ENCODE measurements at regions not wholly inside any gene's neighbourhood (a gene's known extent, or its start where the extent isn't known, plus 50 kb on each side); places are given as distances from the start of the nearest gene placed in this dataset.

DNA sequence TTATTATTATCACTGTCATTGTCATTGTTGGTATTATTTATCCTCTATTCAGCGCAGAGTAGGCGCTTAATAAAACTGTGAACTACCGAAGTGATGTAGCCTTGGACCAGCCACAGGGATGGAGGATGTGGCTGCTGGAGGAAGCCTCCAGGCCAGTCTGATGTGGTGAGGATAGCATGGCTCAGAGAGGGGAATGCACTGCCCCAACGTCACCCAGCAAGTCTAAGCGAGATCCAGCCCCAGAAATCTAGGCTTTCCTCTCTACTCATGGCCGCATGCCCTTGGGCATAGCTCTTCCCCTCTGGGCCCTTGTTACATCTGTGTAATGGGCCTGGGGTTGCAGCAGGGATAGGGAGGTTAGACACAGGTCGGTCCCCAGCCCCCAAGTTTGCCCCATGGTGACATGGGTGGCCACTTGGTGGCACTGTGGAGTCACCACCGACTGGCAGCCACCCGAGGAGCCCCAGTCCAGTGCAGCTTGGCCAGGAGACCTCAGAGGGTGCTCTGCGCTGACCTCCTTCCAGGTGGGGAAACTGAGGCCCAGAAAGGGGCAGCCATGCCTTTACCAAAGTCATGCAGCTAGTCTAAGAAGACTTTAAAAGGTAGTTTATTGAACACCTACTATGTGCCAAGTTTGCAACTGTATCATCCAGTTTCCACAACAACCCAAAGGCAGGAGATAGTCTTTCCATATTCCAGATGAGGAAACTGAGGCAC is 395.7 kb downstream of the MN1 start:
- no peak for DNase-seq

DNA sequence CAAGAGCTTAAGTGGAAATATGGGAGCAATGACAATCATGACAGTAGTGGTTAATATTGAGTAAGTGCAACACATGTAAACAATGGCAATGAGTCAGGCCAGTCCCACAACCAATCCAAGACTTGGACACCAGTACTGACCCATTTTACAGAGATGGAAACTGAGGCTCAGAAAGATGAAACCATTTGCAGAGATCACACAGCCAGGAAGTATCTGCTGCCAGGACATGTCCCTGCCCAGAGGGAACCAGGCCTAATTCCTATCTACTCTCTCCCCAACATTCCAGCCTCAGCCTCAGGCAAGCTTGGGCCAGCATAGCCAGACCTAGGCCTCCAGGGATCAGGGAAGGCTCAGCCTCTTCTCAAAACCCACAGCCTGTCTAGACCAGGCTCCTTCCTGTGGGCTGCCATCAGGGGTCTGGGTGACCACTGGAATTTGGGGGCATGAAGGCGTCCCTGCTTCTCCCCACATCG is 395.1 kb downstream of the MN1 start:
- no peak for DNase-seq

DNA sequence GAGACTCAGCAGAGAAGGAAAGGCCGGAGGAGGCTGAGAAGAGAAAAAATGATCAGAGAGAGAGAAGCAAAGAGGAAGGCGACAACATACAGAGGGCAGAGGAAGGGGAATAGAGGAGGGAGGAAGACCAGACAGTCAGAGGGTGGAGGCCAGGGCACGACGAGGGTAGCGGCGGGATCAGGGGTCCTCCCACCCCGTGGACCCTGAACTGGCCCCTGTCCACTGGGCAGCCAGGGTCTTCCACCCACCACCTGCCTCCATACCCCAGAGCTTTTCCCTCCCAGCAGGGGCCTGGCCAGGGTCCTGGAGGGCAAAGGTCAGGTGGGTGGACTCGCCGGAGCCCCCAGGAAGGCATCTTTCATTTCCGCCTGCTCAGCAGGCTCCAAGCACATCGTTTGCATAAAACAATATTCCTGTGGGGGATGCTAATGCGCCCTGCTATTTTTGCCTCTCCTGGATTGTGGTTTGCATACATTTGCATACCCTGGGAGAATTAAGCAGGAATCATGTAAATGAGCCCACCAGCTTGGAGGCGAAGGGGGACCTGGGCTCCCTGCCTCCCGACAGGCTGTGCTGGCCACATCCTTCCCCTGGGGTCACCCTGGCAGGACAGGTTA is 394.1 kb downstream of the MN1 start:
- DNase-seq: no peak

GRCh38 chr22:27408068-27408467 is 393.5 kb downstream of the MN1 start:
- no peak for DNase-seq

DNA sequence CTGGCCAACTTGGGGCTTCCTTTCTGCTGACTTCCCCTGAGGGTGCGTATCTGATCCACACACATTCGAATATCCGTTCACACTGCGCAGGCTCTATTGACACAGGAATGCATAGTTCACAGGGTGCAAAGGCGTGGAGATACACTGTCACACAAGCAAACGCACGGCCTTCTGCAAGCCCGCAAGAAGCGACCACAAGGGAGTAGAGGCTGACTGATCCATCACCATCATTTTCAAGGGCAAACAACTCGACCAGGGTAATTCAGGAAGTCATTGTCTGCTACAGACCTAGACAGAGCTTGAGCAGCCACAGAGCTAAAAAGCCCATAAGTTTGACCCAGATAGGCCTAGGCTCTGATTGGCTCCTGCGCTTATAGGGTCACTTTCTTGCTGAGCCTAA is 392.3 kb downstream of the MN1 start:
- DNase-seq: no peak

DNA sequence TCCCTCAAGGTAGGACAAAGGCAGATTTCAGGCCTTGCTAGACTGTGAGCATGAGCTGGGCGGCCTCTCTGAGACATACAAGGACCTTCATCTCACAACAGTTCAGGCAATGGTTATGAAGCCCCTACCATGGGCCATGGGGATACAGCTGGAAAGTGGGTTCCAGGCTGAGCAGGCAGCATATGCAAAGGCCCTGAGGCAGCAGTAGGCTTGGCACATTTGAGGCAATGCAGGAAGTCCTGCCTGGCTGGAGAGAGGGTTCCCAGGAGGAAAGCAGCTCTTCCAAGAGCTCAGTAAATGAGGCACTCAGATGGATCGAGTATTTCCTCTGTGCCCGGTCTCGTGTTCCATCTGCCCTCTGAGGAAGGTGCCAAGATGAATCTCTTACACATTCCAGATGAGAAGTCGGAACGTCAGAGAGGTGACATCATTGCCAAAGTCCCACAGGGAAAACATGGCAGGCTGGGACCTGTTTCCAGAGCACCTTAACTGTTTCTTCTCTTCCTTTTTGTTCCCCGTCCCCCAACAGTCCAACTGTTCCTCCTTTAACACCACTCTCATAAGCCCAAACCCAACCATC is 388.6 kb downstream of the MN1 start:
- no peak for DNase-seq

DNA sequence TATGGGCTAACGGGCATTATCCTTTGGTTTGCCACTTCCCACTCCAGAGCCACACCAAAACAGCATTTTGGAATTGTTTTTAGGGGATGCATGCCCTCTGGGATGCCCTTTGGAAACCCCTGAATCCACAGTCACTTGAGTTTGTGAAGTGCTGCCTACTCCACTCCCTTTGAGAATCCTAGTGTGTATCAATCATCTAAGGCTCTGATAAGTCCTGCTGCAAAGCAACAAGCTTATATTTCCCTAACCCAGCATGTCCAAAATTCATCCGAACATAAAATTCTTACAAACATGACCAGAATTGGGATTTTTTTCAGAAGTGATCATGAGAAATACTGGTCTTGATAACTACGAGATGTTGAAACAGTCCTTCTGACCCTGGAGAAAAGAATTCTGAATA is 387.9 kb downstream of the MN1 start:
- no peak for DNase-seq

- no peak for DNase-seq
Measured at GRCh38 chr22:27416511-27417420, 384.8 kb downstream of the MN1 start.

GRCh38 chr22:27417421-27417814 is 384.1 kb downstream of the MN1 start:
- DNase-seq: no peak

GRCh38 chr22:27418261-27418660 is 383.3 kb downstream of the MN1 start:
- no peak for DNase-seq

GRCh38 chr22:27419473-27419872 is 382.1 kb downstream of the MN1 start:
- no peak for DNase-seq

GRCh38 chr22:27420195-27420816 is 381.2 kb downstream of the MN1 start:
- no peak for DNase-seq

DNA sequence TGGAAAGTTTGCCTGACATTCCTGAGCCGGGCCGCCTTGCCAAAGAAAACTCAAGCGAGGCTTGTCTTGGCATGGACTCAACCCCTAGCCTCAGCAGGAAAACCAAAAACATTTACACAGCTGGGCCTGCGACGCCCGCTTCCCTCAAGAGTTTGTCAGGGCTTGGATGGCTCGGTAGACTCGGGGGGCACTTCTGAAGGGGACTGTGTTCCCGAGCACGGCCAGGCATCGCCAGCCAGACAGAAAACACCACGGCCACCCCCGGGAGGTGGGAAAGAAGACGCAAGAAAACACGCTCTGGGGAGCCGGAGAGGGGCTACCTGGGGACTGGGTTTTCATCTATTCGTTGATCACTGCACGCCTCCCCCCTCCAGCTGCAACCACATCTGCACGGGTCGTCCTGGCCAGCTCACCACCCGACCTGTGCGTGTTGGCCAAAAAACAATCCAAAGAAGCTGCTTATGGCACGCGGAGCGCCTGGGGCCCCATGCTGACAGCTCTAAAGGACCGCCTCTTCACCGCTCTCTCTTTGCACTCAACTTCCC is 380.7 kb downstream of the MN1 start:
- DNase-seq: no peak

DNA sequence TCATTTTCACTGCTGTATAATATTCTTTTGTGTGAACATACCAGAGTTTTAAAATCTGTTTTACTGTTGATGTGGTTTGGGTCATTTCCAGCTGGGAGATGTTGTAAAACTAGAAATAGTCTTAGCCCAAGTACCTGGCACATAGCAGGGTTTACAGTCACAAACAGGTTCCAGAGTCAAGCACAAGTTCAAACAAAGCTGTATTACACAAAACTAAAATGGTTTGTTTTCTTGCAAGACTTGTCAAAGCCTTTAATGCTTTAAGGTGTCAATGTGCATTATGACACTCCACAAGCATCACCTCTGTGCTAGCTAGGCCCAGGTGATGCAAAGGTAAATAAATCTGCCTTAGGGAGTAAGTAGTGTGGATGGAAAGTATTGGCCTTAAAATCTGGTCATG is 379.1 kb downstream of the MN1 start:
- DNase-seq: no peak

GRCh38 chr22:27424319-27424718 is 377.2 kb downstream of the MN1 start:
- no peak for DNase-seq

- DNase-seq: no peak
Measured at GRCh38 chr22:27429476-27429875, 372.1 kb downstream of the MN1 start.

DNA sequence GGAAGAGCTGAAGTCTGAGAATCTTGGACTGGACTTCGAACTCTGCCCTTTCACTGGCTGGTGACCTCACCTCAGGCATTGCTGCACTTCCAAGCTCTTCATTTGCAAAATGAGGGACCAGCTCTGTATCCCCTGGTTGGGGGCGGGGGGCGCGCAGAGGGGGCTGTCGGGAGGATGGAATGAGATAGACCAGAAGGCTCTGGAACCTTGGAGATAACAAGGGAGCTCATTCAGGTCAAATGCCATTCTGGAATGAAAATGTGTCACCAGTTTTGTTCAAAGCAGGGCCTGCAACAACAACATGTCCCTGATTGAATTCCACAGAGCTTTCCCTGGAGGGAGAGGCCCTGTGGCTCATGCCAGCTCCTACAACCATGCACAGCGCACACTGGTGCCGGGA is 370.5 kb downstream of the MN1 start:
- DNase-seq: no peak

GRCh38 chr22:27431896-27432295 is 369.7 kb downstream of the MN1 start:
- DNase-seq: no peak

DNA sequence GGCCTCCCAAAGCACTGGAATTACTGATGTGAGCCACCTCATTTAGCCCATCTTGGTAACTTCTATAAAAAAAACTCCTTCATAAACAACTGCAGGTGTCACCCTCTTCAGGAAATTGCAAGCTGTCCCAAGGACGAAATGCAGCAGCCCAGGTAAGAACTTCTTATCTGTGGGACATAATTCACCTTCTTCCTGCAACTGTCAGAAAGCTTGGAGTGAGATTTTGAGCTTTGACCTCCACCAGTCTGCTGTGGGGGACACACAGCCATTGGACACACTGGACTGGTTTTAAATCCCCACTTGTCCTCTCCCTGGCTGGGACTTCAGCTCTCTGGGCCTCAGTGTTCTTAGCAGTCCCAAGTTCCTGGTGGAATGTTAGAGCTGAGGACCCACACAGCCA is 368.5 kb downstream of the MN1 start:
- DNase-seq: no peak

DNA sequence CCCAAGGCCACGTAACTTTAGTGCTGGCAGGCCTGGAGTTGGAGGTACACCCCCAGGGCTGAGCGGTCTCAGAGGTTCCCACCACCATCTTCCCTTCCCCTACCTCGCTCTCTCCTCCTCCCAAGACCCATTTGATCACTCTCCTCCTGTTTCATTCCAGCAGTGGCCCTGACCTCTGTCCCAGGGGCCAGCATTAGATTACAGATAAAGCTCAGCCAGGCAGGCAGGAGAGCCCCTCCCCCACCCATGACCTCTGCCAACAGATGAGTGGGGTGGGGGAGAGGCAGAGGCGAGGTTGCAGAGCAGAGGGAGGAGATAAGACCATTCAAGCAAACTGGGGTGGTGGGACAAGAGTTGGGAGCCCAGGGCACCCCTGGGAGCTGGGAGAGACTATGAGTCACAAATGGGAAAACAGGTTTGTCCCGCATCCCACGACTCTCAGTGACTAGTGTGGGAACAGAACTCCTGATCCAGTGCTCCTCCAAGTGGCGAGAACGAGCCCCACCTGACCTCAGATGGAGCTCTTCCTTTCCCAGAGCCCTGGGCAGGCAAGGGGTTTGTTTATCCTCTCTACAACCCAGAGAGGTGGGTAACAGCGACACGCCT is 367.9 kb downstream of the MN1 start:
- no peak for DNase-seq

DNA sequence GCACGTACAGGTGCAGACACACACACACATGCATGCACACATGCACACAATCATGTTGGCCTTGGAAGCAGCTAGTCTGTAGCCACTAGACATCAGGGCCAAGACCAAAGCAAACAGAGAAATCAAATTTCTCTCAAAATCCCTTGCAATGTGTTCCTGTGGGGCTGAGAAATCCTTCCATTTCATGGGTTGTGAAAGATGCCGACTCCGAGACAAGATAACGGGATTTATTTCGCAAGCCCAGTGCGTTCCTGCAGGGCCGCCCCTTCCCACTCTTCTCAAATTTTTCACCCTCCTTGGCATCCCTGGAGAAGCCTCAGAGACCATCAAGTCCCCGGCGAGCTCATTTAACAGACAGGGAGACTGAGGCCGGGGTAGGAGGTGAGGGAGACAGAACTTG is 366.7 kb downstream of the MN1 start:
- no peak for DNase-seq
